ENCODE measurements at regions not wholly inside any gene's neighbourhood (a gene's known extent, or its start where the extent isn't known, plus 50 kb on each side); places are given as distances from the start of the nearest gene placed in this dataset.

DNA sequence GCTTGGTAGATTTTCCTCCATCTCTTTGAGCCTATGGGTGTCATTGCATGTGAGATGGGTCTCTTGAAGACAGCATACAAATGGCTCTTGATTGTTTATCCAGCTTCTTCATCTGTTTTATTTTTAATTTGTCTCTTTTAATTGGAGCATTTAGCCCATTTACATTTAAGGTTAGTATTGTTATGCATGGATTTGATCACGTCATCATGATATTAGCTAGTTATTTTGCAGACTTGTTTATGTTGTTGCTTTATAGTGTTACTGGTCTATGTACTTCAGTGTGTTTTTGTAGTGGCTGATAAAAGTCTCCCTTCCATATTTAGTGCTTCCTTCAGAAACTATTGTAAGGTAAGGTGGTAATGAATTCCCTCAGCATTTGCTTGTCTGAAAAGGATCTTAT, 78.6 kb upstream of the RGMB start:
- Histone ChIP-seq H3K4me1 (no peaks in the 10 kb centered on the region), H3K4me3 (no peak overlapping the region), H3K36me3 (no peaks in the 10 kb centered on the region), H3K27ac (no peak overlapping the region), H3K9me3 (peaks cover 9 to 46% of the 10 kb centered on the region in 2 donors), H3K27me3 (no peaks in the 10 kb centered on the region)
- intact Hi-C loops (cut with DNase I; ENCODE audit: low total_unique reads) = no loop called here
- no peak for DNase-seq (ENCODE audit: low spot score in 2 of 2)
- TF ChIP-seq, protein P1, sequence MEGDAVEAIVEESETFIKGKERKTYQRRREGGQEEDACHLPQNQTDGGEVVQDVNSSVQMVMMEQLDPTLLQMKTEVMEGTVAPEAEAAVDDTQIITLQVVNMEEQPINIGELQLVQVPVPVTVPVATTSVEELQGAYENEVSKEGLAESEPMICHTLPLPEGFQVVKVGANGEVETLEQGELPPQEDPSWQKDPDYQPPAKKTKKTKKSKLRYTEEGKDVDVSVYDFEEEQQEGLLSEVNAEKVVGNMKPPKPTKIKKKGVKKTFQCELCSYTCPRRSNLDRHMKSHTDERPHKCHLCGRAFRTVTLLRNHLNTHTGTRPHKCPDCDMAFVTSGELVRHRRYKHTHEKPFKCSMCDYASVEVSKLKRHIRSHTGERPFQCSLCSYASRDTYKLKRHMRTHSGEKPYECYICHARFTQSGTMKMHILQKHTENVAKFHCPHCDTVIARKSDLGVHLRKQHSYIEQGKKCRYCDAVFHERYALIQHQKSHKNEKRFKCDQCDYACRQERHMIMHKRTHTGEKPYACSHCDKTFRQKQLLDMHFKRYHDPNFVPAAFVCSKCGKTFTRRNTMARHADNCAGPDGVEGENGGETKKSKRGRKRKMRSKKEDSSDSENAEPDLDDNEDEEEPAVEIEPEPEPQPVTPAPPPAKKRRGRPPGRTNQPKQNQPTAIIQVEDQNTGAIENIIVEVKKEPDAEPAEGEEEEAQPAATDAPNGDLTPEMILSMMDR (IDR thresholded peaks at IDR 0.05) = no peak

DNA sequence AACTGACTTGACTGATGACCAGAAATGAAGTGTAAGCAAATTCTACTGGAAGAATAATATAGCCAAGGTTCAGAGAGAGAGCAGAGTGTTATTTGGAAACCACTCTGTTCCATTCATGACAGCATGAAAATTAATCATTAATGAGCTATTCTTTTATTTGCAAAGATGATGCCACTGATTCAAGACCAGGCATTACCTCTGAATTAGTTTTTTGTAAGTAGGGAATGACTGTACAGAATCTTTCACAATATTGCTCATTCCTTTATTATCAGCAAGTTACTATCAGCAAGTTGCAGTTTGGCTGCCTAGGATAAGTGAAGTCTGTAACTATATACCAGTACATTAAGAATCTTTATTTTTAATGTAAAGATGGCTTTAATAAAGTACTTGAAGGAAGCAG, 75.1 kb upstream of the RGMB start:
- no peak overlapping the region for H3K4me3 ChIP-seq
- H3K27ac ChIP-seq = no peak overlapping the region
- H3K4me1 ChIP-seq = no peaks in the 10 kb centered on the region
- DNase-seq (ENCODE audit: low spot score in 2 of 2) = no peak
- peaks cover 6 to 21% of the 10 kb centered on the region in 2 donors for H3K9me3 ChIP-seq
- H3K27me3 ChIP-seq = no peaks in the 10 kb centered on the region
- H3K36me3 ChIP-seq = no peaks in the 10 kb centered on the region
- TF ChIP-seq POLR2A (IDR thresholded peaks at IDR 0.05) (no peak), POLR2AphosphoS5 (IDR thresholded peaks at IDR 0.05) (no peak)
- TF ChIP-seq, protein P1 (IDR thresholded peaks at IDR 0.05) = no peak
- intact Hi-C loops (cut with DNase I; ENCODE audit: low total_unique reads) = no loop called here

DNA sequence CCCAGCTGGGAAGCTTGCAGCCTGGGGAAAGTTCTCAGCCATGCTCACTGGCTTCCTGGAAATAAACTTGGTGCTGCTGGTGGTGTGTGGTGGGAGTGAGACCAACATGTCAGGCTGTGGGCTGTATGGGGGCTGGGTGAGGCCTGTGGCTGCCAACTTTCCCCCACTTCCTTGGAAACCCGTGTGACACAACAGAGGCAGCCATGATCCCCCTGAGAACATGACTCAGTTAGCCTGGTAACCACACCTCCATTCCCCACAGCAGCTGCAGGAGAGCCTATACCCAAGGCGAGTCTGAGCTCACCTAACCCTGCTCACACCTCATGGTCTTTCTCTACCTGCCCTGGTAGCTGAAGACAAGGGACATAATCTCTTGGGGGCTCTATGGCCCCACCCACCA, 72.7 kb upstream of the RGMB start:
- no peaks in the 10 kb centered on the region for H3K4me1 ChIP-seq
- H3K36me3 ChIP-seq = no peaks in the 10 kb centered on the region
- no peak overlapping the region for H3K4me3 ChIP-seq
- H3K27me3 ChIP-seq = no peaks in the 10 kb centered on the region
- H3K9me3 ChIP-seq = peaks cover 0 to 13% of the 10 kb centered on the region in 2 donors
- TF ChIP-seq, protein P1 (IDR thresholded peaks at IDR 0.05) = no peak
- TF ChIP-seq POLR2A (IDR thresholded peaks at IDR 0.05) = no peak
- TF ChIP-seq POLR2AphosphoS5 (IDR thresholded peaks at IDR 0.05) = no peak
- intact Hi-C loops (cut with DNase I; ENCODE audit: low total_unique reads) = no loop called here
- H3K27ac ChIP-seq = no peak overlapping the region
- no peak for DNase-seq (ENCODE audit: low spot score in 2 of 2)

DNA sequence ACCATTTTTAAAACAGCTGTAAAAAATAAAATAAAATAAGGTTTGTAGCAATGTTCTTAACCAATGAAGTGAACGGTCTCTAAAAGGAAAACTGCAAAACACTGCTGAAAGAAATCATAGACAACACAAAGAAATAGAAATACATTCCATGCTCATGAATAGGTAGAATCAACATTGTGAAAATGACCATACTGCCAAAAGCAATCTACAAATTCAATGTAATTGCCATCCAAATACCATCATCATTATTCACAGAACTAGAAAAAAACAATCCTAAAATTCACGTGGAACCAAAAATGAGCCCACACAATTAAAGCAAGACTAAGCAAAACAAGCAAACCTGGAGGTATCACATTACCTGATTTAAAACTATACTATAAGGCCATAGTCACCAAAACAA, 67.6 kb upstream of the RGMB start:
- Histone ChIP-seq H3K27ac (no peak overlapping the region), H3K4me1 (no peaks in the 10 kb centered on the region), H3K27me3 (no peaks in the 10 kb centered on the region), H3K9me3 (peaks cover 0 to 15% of the 10 kb centered on the region in 2 donors), H3K4me3 (no peak overlapping the region), H3K36me3 (no peaks in the 10 kb centered on the region)
- intact Hi-C loops (cut with DNase I; ENCODE audit: low total_unique reads) = no loop called here
- DNase-seq (ENCODE audit: low spot score in 2 of 2) = no peak
- no peak for TF ChIP-seq POLR2A (IDR thresholded peaks at IDR 0.05)
- TF ChIP-seq POLR2AphosphoS5 (IDR thresholded peaks at IDR 0.05) = no peak
- TF ChIP-seq, protein P1 (IDR thresholded peaks at IDR 0.05) = no peak

DNA sequence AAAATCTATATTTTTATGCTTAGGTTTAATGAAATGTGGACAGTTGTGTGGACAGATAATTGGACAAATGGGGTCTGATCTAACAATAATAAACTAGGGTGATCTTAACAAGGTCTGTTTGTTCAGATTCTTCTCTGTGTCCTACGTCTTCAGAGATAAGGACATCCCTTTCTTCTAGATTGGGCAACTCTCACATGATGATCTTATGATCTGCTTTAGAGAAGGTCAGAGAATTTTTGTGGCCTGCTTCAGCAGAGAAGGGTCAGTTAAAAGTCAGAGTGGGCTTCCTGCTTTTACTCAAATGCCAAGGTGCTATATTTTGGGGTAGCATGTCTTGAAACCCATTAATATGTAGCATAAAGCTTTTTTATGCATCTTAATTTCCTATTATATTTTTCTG, 63.8 kb upstream of the RGMB start:
- Histone ChIP-seq H3K4me1 (no peaks in the 10 kb centered on the region), H3K27ac (no peak overlapping the region), H3K27me3 (no peaks in the 10 kb centered on the region), H3K4me3 (no peak overlapping the region), H3K36me3 (no peaks in the 10 kb centered on the region), H3K9me3 (peaks cover 0 to 11% of the 10 kb centered on the region in 2 donors)
- TF ChIP-seq POLR2A (IDR thresholded peaks at IDR 0.05) (no peak), POLR2AphosphoS5 (IDR thresholded peaks at IDR 0.05) (no peak)
- TF ChIP-seq, protein P1 (IDR thresholded peaks at IDR 0.05) = no peak
- no peak for DNase-seq (ENCODE audit: low spot score in 2 of 2)
- intact Hi-C loops (cut with DNase I; ENCODE audit: low total_unique reads) = no loop called here
